Epithelial cell of prostate (primary cell): ENCODE measurements at regions not wholly inside any gene's neighbourhood (a gene's known extent, or its start where the extent isn't known, plus 50 kb on each side); places are given as distances from the start of the nearest gene placed in this dataset.

Experiments used
- DNase-seq: peaks from one replicate; pipeline ENCODE4 v3.0.0-alpha.2; 2011; ENCODE audit warnings: low read depth, low spot score
- H3K27ac ChIP-seq: fragments of 450-650 bp; 2 replicates; pipeline ENCODE4 v1.5.1; 2017; ENCODE audit warnings: mild to moderate bottlenecking

DNA sequence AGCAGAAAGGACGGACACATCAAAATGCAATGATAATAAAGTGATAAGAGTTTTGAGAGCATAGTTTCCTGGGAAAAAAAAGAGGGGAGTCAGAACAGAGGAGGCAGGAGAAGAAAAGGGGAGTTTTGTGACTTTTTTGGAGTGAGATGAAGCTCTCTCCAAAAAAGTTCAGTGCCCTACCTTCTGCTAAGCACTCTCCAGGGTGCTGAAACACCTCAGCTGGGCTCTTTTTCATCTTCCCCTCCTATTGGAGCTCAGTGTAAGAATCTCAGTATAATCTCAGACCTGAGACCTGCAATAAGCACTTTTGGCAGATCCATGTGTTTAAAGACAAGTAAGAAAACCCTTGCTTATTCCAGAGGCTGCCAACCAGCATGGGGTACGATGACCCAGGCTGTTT, 58.9 kb upstream of the SRRM4 start:
- no peak for DNase-seq
- H3K27ac ChIP-seq = no peak overlapping the region

DNA sequence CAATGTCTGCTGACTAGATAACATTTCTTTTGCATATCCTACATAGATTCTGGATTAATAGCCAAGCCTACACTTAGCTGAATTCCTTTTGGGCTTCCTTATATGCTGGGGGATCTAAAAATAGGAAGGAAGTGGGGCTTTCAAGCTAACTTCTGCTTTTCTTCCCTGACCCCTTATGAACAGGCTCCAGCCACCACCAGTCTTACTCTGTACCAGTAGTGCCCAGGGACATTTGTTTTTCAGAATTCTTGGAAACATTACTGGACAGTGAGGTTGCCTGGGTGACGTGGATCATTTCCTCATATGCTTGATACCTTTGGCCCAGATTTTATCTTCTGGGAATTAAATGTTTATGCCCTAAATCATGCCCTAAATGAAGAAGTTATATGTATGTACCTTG, 55.9 kb upstream of the SRRM4 start:
- no peak overlapping the region for H3K27ac ChIP-seq
- no peak for DNase-seq

DNA sequence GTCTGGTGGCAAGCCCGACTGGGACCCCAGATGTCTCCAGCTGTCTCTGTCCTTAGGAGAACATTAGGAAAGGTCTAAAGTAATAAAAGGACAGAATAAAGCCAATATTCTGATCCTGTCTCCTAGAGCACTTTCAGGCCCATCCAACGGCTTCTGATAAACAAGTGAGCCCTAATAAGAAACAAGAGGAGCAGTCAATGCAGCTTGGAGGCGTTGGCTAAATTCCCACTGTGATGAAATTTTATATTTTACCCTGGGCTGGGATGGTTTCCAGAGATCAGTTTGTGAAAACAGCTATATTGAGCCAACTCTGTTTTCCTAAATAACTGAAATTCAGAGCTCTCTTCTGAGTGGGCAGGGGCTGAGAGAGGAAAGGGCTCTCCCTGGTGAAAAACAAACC, 55.5 kb upstream of the SRRM4 start:
- no peak for DNase-seq

More for the DNA sequence above, 55.5 kb upstream of the SRRM4 start:
- no peak overlapping the region for H3K27ac ChIP-seq
